ENCODE measurements at regions not wholly inside any gene's neighbourhood (a gene's known extent, or its start where the extent isn't known, plus 50 kb on each side); places are given as distances from the start of the nearest gene placed in this dataset.

- Histone ChIP-seq H2AFZ (ENCODE audit: low read length) (no peak overlapping the region), H3K27me3 (ENCODE audit: control insufficient read depth, insufficient read depth, low read length) (no peaks in the 10 kb centered on the region), H3K9ac (ENCODE audit: insufficient read depth, low read length) (no peak overlapping the region), H3K79me2 (ENCODE audit: control insufficient read depth, insufficient read depth, low read length) (no peaks in the 10 kb centered on the region), H4K20me1 (ENCODE audit: control insufficient read depth, extremely low read depth, insufficient read depth, low read length) (no peaks in the 10 kb centered on the region), H3K4me1 (ENCODE audit: control insufficient read depth, extremely low read depth, insufficient read depth, low read length) (no peaks in the 10 kb centered on the region), H3K36me3 (ENCODE audit: control insufficient read depth, insufficient read depth, low read length) (no peaks in the 10 kb centered on the region), H3K27ac (ENCODE audit: insufficient read depth, low read length) (no peak overlapping the region), H3K4me3 (replicated peaks in 1 of 4; ENCODE audit: control extremely low read depth in 1 of 4, insufficient read depth in 1 of 4, low read depth in 3 of 4, low read length in 4 of 4) (no peak overlapping the region), H3K9me3 (ENCODE audit: control insufficient read depth, insufficient read depth, low read depth, low read length) (no peaks in the 10 kb centered on the region), H3K4me2 (ENCODE audit: extremely low read depth, insufficient read depth, low read length) (no peak overlapping the region)
- TF ChIP-seq CTCF (conservative IDR thresholded peaks at IDR 0.05 in 1 of 2, IDR thresholded peaks at IDR 0.05 in 1 of 2; ENCODE audit: low read depth in 1 of 2, low read length in 2 of 2): no peak
- no peak for TF ChIP-seq EZH2 (IDR thresholded peaks at IDR 0.05; ENCODE audit: low read length, missing control alignments)
- peak in 1 of 2 donors; percentile 60 for DNase-seq (ENCODE audit: low read depth in 2 of 2)
These were observed 524.8 kb upstream of the ATP2B1 start for GRCh38 chr12:90233168-90234100.

- no peak for TF ChIP-seq EZH2 (IDR thresholded peaks at IDR 0.05; ENCODE audit: low read length, missing control alignments)
- no peak for TF ChIP-seq CTCF (conservative IDR thresholded peaks at IDR 0.05 in 1 of 2, IDR thresholded peaks at IDR 0.05 in 1 of 2; ENCODE audit: low read depth in 1 of 2, low read length in 2 of 2)
- Histone ChIP-seq H2AFZ (ENCODE audit: low read length) (no peak overlapping the region), H4K20me1 (ENCODE audit: control insufficient read depth, extremely low read depth, insufficient read depth, low read length) (no peaks in the 10 kb centered on the region), H3K9me3 (ENCODE audit: control insufficient read depth, insufficient read depth, low read depth, low read length) (no peaks in the 10 kb centered on the region), H3K27ac (ENCODE audit: insufficient read depth, low read length) (no peak overlapping the region), H3K36me3 (ENCODE audit: control insufficient read depth, insufficient read depth, low read length) (no peaks in the 10 kb centered on the region), H3K4me2 (ENCODE audit: extremely low read depth, insufficient read depth, low read length) (no peak overlapping the region), H3K9ac (ENCODE audit: insufficient read depth, low read length) (no peak overlapping the region), H3K27me3 (ENCODE audit: control insufficient read depth, insufficient read depth, low read length) (no peaks in the 10 kb centered on the region), H3K4me1 (ENCODE audit: control insufficient read depth, extremely low read depth, insufficient read depth, low read length) (no peaks in the 10 kb centered on the region), H3K4me3 (replicated peaks in 1 of 4; ENCODE audit: control extremely low read depth in 1 of 4, insufficient read depth in 1 of 4, low read depth in 3 of 4, low read length in 4 of 4) (no peak overlapping the region), H3K79me2 (ENCODE audit: control insufficient read depth, insufficient read depth, low read length) (no peaks in the 10 kb centered on the region)
- DNase-seq (ENCODE audit: low read depth in 2 of 2): peak in 1 of 2 donors; percentile 39
These were observed 521.0 kb upstream of the ATP2B1 start for GRCh38 chr12:90229407-90230170.

GRCh38 chr12:90226211-90226610 is 517.6 kb upstream of the ATP2B1 start:
- Histone ChIP-seq H3K27me3 (ENCODE audit: control insufficient read depth, insufficient read depth, low read length) (no peaks in the 10 kb centered on the region), H3K36me3 (ENCODE audit: control insufficient read depth, insufficient read depth, low read length) (no peaks in the 10 kb centered on the region), H3K79me2 (ENCODE audit: control insufficient read depth, insufficient read depth, low read length) (no peaks in the 10 kb centered on the region), H4K20me1 (ENCODE audit: control insufficient read depth, extremely low read depth, insufficient read depth, low read length) (no peaks in the 10 kb centered on the region), H2AFZ (ENCODE audit: low read length) (no peak overlapping the region), H3K9ac (ENCODE audit: insufficient read depth, low read length) (no peak overlapping the region), H3K4me3 (replicated peaks in 1 of 4; ENCODE audit: control extremely low read depth in 1 of 4, insufficient read depth in 1 of 4, low read depth in 3 of 4, low read length in 4 of 4) (no peak overlapping the region), H3K4me1 (ENCODE audit: control insufficient read depth, extremely low read depth, insufficient read depth, low read length) (no peaks in the 10 kb centered on the region), H3K27ac (ENCODE audit: insufficient read depth, low read length) (no peak overlapping the region), H3K4me2 (ENCODE audit: extremely low read depth, insufficient read depth, low read length) (no peak overlapping the region), H3K9me3 (ENCODE audit: control insufficient read depth, insufficient read depth, low read depth, low read length) (no peaks in the 10 kb centered on the region)
- TF ChIP-seq EZH2 (IDR thresholded peaks at IDR 0.05; ENCODE audit: low read length, missing control alignments) (no peak), CTCF (conservative IDR thresholded peaks at IDR 0.05 in 1 of 2, IDR thresholded peaks at IDR 0.05 in 1 of 2; ENCODE audit: low read depth in 1 of 2, low read length in 2 of 2) (no peak)
- no peak for DNase-seq (ENCODE audit: low read depth in 2 of 2)
